T-helper 2 cell treated with Interferon-gamma antibody and Interleukin-4, amounts not matched to agents 5 μg/mL and 100 μg/mL, for 36 hours (primary cell): ENCODE measurements at regions not wholly inside any gene's neighbourhood (a gene's known extent, or its start where the extent isn't known, plus 50 kb on each side); places are given as distances from the start of the nearest gene placed in this dataset.

Source experiments
- DNase-seq: peaks from one replicate; pipeline ENCODE4 v3.0.0; 2021; ENCODE audit warnings: low spot score
- H3K27ac Mint-ChIP-seq: one replicate; pipeline ENCODE4 v1.8.0; 2021; ENCODE audit warnings: mild to moderate bottlenecking, mixed read lengths
- H3K27me3 Mint-ChIP-seq: one replicate; pipeline ENCODE4 v1.8.0; 2021; ENCODE audit warnings: low read depth, mixed read lengths
- H3K36me3 Mint-ChIP-seq: one replicate; pipeline ENCODE4 v1.8.0; 2021; ENCODE audit warnings: low read depth, mixed read lengths
- H3K4me1 Mint-ChIP-seq: one replicate; pipeline ENCODE4 v1.8.0; 2021; ENCODE audit warnings: low read depth, mixed read lengths
- H3K4me3 Mint-ChIP-seq: one replicate; pipeline ENCODE4 v1.8.0; 2022; ENCODE audit warnings: mild to moderate bottlenecking, moderate library complexity, mixed read lengths
- H3K9me3 Mint-ChIP-seq: one replicate; pipeline ENCODE4 v1.8.0; 2021; ENCODE audit warnings: mixed read lengths

DNA sequence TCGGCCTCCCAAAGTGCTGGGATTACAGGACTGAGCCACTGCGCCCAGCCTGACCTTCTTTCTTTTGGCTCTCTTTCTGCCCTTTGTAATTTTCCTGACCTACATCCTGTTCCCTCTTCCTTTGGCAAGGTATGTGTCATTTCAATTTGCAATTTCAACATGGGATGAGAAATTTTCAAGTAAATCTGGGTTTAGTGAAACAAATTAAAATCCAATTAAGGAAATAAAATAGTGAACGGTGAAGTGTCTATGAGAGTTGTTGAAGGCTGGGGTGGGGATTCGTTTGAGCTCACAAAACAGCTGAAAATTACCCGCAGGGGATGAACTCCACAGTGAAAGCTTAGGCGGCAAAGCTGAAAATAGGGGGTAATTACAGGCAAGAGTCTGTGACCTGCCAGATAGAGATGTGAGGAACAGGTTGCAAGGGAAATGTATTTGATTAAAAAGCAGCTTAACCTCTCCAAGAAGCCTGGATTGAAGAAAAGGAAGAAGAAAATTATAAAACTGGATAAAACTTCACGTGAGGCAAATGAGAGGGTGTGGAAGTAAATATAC, 277.7 kb downstream of the UTP18 start:
- DNase-seq: no peak
- no peaks in the 10 kb centered on the region for H3K36me3 Mint-ChIP-seq
- H3K9me3 Mint-ChIP-seq: no peaks in the 10 kb centered on the region
- H3K4me3 Mint-ChIP-seq: no peak overlapping the region
- no peaks in the 10 kb centered on the region for H3K27me3 Mint-ChIP-seq
- no peak overlapping the region for H3K27ac Mint-ChIP-seq
- H3K4me1 Mint-ChIP-seq: peaks cover 6% of the 10 kb centered on the region

DNA sequence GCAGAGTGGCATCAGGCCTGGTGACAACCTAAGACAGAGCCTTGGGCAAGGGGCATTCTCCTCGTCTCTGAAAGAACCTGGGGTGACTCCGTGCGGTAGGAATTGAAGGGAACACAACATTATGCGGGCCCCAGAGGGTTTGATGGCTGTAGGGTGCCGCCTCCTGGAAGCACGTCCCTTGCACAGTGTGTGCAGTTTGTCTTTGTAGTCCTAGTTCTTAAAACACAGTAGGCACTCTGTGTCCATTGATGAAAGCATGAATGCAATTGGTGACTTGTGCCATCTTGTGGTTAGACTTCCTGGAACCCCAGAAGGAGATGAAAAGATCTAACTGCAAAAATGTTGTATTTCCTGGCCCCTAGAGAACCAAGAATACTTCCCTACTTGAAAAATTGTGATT, 279.8 kb downstream of the UTP18 start:
- Mint-ChIP-seq H3K9me3 (no peaks in the 10 kb centered on the region), H3K27me3 (no peaks in the 10 kb centered on the region), H3K27ac (peak overlapping the region; percentile 5), H3K36me3 (no peaks in the 10 kb centered on the region), H3K4me3 (no peak overlapping the region), H3K4me1 (peaks cover 6% of the 10 kb centered on the region)
- no peak for DNase-seq

DNA sequence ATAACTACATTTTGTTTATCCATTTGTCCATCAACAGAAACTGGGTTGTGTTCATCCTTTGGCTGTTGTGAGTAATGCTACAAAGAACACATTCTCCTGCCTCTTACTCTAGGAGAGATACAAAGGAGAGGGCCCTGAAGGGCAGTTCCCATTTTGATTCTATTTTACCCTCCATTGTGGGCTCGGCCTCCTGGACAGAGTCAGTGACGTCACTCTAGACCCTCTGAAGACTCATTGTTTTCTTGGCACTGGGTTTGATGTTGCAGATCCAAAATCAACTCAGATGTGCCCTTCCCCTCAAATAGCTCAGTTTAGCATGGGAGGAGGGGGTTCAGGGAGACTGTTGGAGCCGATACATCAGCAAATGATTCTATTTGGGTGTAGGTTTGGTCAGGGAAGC, 280.9 kb downstream of the UTP18 start:
- no peak overlapping the region for H3K27ac Mint-ChIP-seq
- H3K36me3 Mint-ChIP-seq: no peaks in the 10 kb centered on the region
- no peaks in the 10 kb centered on the region for H3K9me3 Mint-ChIP-seq
- H3K4me1 Mint-ChIP-seq: peaks cover 6% of the 10 kb centered on the region
- DNase-seq: no peak
- H3K4me3 Mint-ChIP-seq: no peak overlapping the region
- no peaks in the 10 kb centered on the region for H3K27me3 Mint-ChIP-seq

DNA sequence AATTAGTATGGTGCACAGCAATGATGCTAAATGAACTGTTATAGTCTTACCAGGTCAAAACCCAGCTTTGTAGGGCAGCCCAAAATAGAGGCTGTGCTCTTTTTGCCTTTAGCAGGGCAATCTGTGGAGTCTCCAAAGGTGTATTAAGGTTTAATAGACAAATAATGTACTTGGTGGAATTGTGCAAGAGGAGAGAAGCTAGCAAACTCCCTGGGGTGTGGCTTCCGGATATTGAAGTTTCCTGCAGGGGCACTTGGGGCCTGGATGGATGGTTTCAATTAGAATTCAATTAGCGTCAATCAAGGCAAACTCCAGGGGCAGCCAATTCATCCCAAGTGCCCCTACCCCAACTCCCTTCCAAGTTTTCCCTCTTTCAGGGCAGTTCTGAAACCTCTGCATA, 285.8 kb downstream of the UTP18 start:
- Mint-ChIP-seq H3K4me3 (no peak overlapping the region), H3K27ac (no peak overlapping the region), H3K27me3 (no peaks in the 10 kb centered on the region)

DNA sequence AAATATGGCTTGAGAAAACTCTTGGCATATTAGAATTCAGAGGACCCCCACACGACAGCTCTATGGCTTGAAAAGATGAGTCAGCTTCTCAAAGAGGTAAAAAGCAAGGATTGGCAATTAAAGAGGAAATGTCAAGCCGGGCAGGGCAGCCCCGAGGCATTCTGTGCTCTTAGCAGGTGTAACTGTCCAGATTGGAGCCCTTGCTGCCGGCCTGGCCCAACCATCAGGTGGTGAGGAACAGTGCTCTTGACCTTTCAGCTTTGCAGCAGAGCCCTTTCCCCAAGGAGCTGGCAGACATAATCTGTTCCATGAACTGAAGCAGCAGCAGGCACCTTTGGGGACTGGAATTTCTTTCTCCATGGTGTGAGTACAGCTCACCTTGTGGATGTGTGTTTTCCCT, 287.8 kb downstream of the UTP18 start:
- Mint-ChIP-seq H3K4me1 (no peaks in the 10 kb centered on the region), H3K36me3 (no peaks in the 10 kb centered on the region), H3K9me3 (no peaks in the 10 kb centered on the region), H3K4me3 (no peak overlapping the region), H3K27ac (no peak overlapping the region), H3K27me3 (no peaks in the 10 kb centered on the region)
- DNase-seq: no peak

More for the DNA sequence above, 285.8 kb downstream of the UTP18 start:
- no peaks in the 10 kb centered on the region for H3K36me3 Mint-ChIP-seq
- H3K9me3 Mint-ChIP-seq: no peaks in the 10 kb centered on the region
- no peaks in the 10 kb centered on the region for H3K4me1 Mint-ChIP-seq
- DNase-seq: no peak

DNA sequence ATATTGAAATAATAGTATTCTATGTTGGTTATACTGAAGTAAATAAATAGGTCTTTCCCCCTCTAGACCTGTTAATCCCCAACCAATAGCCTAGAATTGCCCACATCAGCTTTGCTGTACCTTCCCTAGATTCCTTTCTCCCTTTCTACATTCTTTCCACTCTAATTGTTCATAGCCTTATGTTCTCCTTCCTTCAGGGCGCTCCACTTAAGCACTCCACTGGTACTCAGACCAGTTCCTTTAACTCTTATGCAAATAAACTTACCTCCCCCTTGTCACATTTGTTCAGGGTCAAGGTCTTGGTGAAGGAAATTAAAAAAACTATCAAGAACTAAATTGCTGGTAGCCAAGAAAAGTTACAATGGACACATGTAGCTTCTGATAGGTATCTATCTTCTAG, 294.8 kb downstream of the UTP18 start:
- no peaks in the 10 kb centered on the region for H3K36me3 Mint-ChIP-seq
- no peaks in the 10 kb centered on the region for H3K9me3 Mint-ChIP-seq
- no peak overlapping the region for H3K4me3 Mint-ChIP-seq
- no peaks in the 10 kb centered on the region for H3K4me1 Mint-ChIP-seq
- H3K27me3 Mint-ChIP-seq: peaks cover 3% of the 10 kb centered on the region
- H3K27ac Mint-ChIP-seq: no peak overlapping the region
- no peak for DNase-seq

DNA sequence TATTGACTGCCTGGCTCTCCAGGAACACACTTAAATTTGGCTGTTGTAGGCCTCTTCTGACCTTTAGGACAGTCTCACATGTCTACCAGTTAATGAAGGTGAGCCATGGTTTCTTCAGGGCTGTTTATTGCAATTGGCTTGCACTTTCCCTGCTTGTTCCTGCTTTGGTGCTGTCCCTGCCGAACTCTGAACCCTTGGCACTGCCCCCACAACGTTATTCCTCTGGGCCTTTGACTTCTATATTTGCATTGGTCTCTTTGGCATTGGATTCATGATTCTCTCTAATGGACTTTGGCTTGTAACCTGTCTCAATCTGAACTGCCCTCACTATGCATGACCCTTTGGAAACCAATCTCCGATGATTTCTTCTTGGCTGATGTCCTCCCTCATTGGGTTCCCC, 299.4 kb downstream of the UTP18 start:
- no peaks in the 10 kb centered on the region for H3K9me3 Mint-ChIP-seq
- H3K27ac Mint-ChIP-seq: no peak overlapping the region
- H3K27me3 Mint-ChIP-seq: peaks cover 8% of the 10 kb centered on the region
- no peaks in the 10 kb centered on the region for H3K4me1 Mint-ChIP-seq
- H3K4me3 Mint-ChIP-seq: no peak overlapping the region
- no peaks in the 10 kb centered on the region for H3K36me3 Mint-ChIP-seq
- DNase-seq: no peak

DNA sequence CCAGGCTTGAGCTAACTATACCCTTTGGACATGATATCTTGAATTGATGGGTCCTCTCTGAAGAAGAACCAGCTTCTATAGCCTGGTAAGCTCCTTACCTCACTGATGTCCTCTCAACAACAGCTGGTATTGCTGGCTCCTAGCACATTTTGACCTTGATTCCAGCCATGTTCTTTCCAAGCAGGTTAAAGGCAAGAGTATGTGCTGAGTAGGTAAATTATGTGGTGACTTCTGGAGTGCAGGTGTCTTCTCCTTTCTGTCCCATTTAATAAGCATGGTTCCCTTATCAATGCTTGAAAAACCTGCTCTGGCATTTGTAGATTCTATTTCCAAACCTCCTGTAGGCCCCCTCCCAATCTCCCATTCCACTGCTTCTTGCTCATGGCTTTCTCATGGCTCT, 300.1 kb downstream of the UTP18 start:
- Mint-ChIP-seq H3K4me1 (no peaks in the 10 kb centered on the region), H3K4me3 (no peak overlapping the region), H3K9me3 (no peaks in the 10 kb centered on the region), H3K36me3 (no peaks in the 10 kb centered on the region), H3K27me3 (peaks cover 8% of the 10 kb centered on the region), H3K27ac (no peak overlapping the region)
- no peak for DNase-seq

DNA sequence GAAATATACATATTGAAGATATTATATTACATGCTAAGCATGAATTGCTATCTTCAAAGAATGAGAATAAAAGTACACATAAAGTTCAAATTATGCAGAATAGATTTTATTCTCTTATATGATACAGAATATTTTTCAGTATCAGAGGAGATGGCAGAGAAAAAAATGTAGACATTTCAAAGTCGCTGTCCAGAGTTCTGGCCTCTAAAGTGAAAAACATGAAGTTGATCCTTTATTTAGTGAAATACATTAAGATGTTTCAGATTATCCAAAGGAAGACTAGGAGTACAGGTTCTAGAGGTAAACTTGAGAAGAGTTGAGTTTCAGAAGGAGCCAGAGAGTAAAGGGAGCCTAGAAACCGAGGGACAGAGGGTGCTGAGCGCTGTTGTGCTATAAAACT, 303.6 kb downstream of the UTP18 start:
- H3K4me1 Mint-ChIP-seq: no peaks in the 10 kb centered on the region
- peaks cover 5% of the 10 kb centered on the region for H3K27me3 Mint-ChIP-seq
- no peak overlapping the region for H3K27ac Mint-ChIP-seq

DNA sequence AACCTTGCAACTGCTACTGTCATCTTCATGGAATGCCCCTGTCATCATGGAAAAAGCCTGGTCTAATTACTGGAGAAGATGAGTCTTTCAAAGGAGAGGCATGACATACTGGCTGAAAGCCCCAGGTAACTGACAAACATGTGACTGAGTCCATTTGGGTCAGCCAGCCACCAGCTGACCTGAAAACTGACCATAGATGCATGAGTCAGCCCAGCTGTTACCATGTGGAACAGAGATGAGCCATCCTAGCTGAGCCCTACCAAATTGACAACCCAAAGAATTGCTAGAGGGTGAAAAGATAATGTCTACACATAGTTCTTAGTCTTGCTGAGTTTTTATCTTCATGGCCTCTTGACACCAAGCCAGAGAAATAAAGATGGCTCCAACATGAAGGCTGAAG, 311.8 kb downstream of the UTP18 start:
- no peak overlapping the region for H3K4me3 Mint-ChIP-seq
- H3K4me1 Mint-ChIP-seq: no peaks in the 10 kb centered on the region
- H3K27me3 Mint-ChIP-seq: no peaks in the 10 kb centered on the region
- H3K9me3 Mint-ChIP-seq: peaks cover under 1% of the 10 kb centered on the region
- no peaks in the 10 kb centered on the region for H3K36me3 Mint-ChIP-seq
- DNase-seq: no peak
- no peak overlapping the region for H3K27ac Mint-ChIP-seq

More for the DNA sequence above, 303.6 kb downstream of the UTP18 start:
- H3K36me3 Mint-ChIP-seq: no peaks in the 10 kb centered on the region
- DNase-seq: no peak
- H3K4me3 Mint-ChIP-seq: no peak overlapping the region
- no peaks in the 10 kb centered on the region for H3K9me3 Mint-ChIP-seq
